DMS 273 treated with DMSO at 0.1 percent for 48 hours (cell line): ENCODE measurements at regions not wholly inside any gene's neighbourhood (a gene's known extent, or its start where the extent isn't known, plus 50 kb on each side); places are given as distances from the start of the nearest gene placed in this dataset.
"Not testable (repeated sequence)": the region's sequence is repeated elsewhere in the genome, so short reads cannot be mapped to it uniquely, and the experiment has no call there.

Source experiments
- DNase-seq: peaks from one replicate; lab custom pipeline; 2025; lab: John Stamatoyannopoulos, UW

- DNase-seq: no peak
These were observed 297.1 kb upstream of the MAF start for GRCh38 chr16:79897453-79898146.

- no peak for DNase-seq
These were observed 296.5 kb upstream of the MAF start for GRCh38 chr16:79897104-79897452.

- DNase-seq: no peak
These were observed 295.3 kb upstream of the MAF start for GRCh38 chr16:79895917-79896203.

GRCh38 chr16:79895053-79895916 lies 294.7 kb upstream of the MAF start:
- no peak for DNase-seq

GRCh38 chr16:79893445-79893844 lies 292.9 kb upstream of the MAF start:
- DNase-seq: no peak

GRCh38 chr16:79892278-79892677 lies 291.7 kb upstream of the MAF start:
- DNase-seq: no peak

- no peak for DNase-seq
These were observed 290.9 kb upstream of the MAF start for GRCh38 chr16:79891458-79891857.

- no peak for DNase-seq
These were observed 287.3 kb upstream of the MAF start for GRCh38 chr16:79887541-79888540.

- DNase-seq: no peak
These were observed 284.8 kb upstream of the MAF start for GRCh38 chr16:79885320-79885719.

GRCh38 chr16:79883494-79883893 lies 283.0 kb upstream of the MAF start:
- DNase-seq: no peak

- DNase-seq: no peak
These were observed 281.9 kb upstream of the MAF start for GRCh38 chr16:79882340-79883005.

GRCh38 chr16:79881107-79881506 lies 280.6 kb upstream of the MAF start:
- DNase-seq: not testable (repeated sequence)

- DNase-seq: no peak
These were observed 275.8 kb upstream of the MAF start for GRCh38 chr16:79876332-79876730.

GRCh38 chr16:79874391-79874790 lies 273.9 kb upstream of the MAF start:
- no peak for DNase-seq

- no peak for DNase-seq
These were observed 273.3 kb upstream of the MAF start for GRCh38 chr16:79873825-79874224.

- DNase-seq: no peak
These were observed 271.4 kb upstream of the MAF start for GRCh38 chr16:79871906-79872305.

GRCh38 chr16:79870016-79870886 lies 269.7 kb upstream of the MAF start:
- DNase-seq: no peak

- DNase-seq: no peak
These were observed 268.9 kb upstream of the MAF start for GRCh38 chr16:79869304-79870015.

- no peak for DNase-seq
These were observed 268.3 kb upstream of the MAF start for GRCh38 chr16:79868841-79869240.

- DNase-seq: no peak
These were observed 267.0 kb upstream of the MAF start for GRCh38 chr16:79867425-79867997.
